ENCODE measurements at regions not wholly inside any gene's neighbourhood (a gene's known extent, or its start where the extent isn't known, plus 50 kb on each side); places are given as distances from the start of the nearest gene placed in this dataset.

GRCh38 chr3:66565301-66565700 lies 64.5 kb upstream of the LRIG1 start:
- no peaks in the 10 kb centered on the region for H3K4me1 ChIP-seq
- BruUV-seq (replicated peaks): no TSS peak
- no peaks in the 10 kb centered on the region for H3K36me3 Mint-ChIP-seq (ENCODE audit: insufficient read depth, unreplicated experiment)
- H3K36me3 ChIP-seq (ENCODE audit: control insufficient read depth, insufficient read depth, low read length): no peaks in the 10 kb centered on the region
- no peak overlapping the region for H3K4me3 ChIP-seq (ENCODE audit: low read depth, low read length)
- POLR2A ChIA-PET: no interaction called here
- peaks cover 5% of the 10 kb centered on the region for H3K9me3 Mint-ChIP-seq (ENCODE audit: unreplicated experiment)
- CTCF ChIA-PET: no interaction called here
- TF ChIP-seq, protein P1, sequence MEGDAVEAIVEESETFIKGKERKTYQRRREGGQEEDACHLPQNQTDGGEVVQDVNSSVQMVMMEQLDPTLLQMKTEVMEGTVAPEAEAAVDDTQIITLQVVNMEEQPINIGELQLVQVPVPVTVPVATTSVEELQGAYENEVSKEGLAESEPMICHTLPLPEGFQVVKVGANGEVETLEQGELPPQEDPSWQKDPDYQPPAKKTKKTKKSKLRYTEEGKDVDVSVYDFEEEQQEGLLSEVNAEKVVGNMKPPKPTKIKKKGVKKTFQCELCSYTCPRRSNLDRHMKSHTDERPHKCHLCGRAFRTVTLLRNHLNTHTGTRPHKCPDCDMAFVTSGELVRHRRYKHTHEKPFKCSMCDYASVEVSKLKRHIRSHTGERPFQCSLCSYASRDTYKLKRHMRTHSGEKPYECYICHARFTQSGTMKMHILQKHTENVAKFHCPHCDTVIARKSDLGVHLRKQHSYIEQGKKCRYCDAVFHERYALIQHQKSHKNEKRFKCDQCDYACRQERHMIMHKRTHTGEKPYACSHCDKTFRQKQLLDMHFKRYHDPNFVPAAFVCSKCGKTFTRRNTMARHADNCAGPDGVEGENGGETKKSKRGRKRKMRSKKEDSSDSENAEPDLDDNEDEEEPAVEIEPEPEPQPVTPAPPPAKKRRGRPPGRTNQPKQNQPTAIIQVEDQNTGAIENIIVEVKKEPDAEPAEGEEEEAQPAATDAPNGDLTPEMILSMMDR (IDR thresholded peaks at IDR 0.05; ENCODE audit: insufficient read depth in 1 of 2, low read depth in 1 of 2, low read length in 1 of 2, severe bottlenecking in 1 of 2, unreplicated experiment in 1 of 2): no peak
- no peaks in the 10 kb centered on the region for H3K27me3 ChIP-seq (replicated peaks; ENCODE audit: control insufficient read depth, insufficient read depth, low read length)
- H3K9me3 ChIP-seq: no peaks in the 10 kb centered on the region; the same call in 1 of the 2 replicates
- no peaks in the 10 kb centered on the region for H3K4me1 Mint-ChIP-seq (ENCODE audit: low read depth, unreplicated experiment)
- no peak for DNase-seq
- no peaks in the 10 kb centered on the region for H3K27me3 Mint-ChIP-seq (ENCODE audit: insufficient read depth, unreplicated experiment)
- H3K4me3 Mint-ChIP-seq (ENCODE audit: unreplicated experiment): no peak overlapping the region
- intact Hi-C loops (cut with micrococcal nuclease; ENCODE audit: unreplicated experiment): no loop called here
- H3K27ac Mint-ChIP-seq (ENCODE audit: unreplicated experiment): no peak overlapping the region

- H3K9me3 ChIP-seq: no peaks in the 10 kb centered on the region
- POLR2A ChIA-PET: no interaction called here
- CTCF ChIA-PET: no interaction called here
Observed at GRCh38 chr3:66567077-66567476, 66.3 kb upstream of the LRIG1 start.

GRCh38 chr3:66572090-66572675 lies 71.4 kb upstream of the LRIG1 start:
- Mint-ChIP-seq H3K4me3 (ENCODE audit: unreplicated experiment) (no peak overlapping the region), H3K9me3 (ENCODE audit: unreplicated experiment) (no peaks in the 10 kb centered on the region), H3K4me1 (ENCODE audit: low read depth, unreplicated experiment) (no peaks in the 10 kb centered on the region), H3K27ac (ENCODE audit: unreplicated experiment) (no peak overlapping the region), H3K27me3 (ENCODE audit: insufficient read depth, unreplicated experiment) (no peaks in the 10 kb centered on the region), H3K36me3 (ENCODE audit: insufficient read depth, unreplicated experiment) (no peaks in the 10 kb centered on the region)
- no TSS peak for BruUV-seq (replicated peaks)
- no peak for DNase-seq
- POLR2A ChIA-PET: no interaction called here
- no peak overlapping the region for H3K4me3 ChIP-seq (ENCODE audit: low read depth, low read length)
- H3K9me3 ChIP-seq: no peaks in the 10 kb centered on the region
- intact Hi-C loops (cut with micrococcal nuclease; ENCODE audit: unreplicated experiment): no loop called here
- CTCF ChIA-PET: no interaction called here
- H3K36me3 ChIP-seq (ENCODE audit: control insufficient read depth, insufficient read depth, low read length): no peaks in the 10 kb centered on the region
- no peaks in the 10 kb centered on the region for H3K27me3 ChIP-seq (replicated peaks; ENCODE audit: control insufficient read depth, insufficient read depth, low read length)
- H3K4me1 ChIP-seq: no peaks in the 10 kb centered on the region; the same call in 1 of the 2 replicates
- TF ChIP-seq, protein P1 (IDR thresholded peaks at IDR 0.05; ENCODE audit: insufficient read depth in 1 of 2, low read depth in 1 of 2, low read length in 1 of 2, severe bottlenecking in 1 of 2, unreplicated experiment in 1 of 2): no peak

More at GRCh38 chr3:66567077-66567476, 66.3 kb upstream of the LRIG1 start:
- Mint-ChIP-seq H3K4me1 (ENCODE audit: low read depth, unreplicated experiment) (no peaks in the 10 kb centered on the region), H3K36me3 (ENCODE audit: insufficient read depth, unreplicated experiment) (no peaks in the 10 kb centered on the region), H3K27ac (ENCODE audit: unreplicated experiment) (no peak overlapping the region), H3K4me3 (ENCODE audit: unreplicated experiment) (no peak overlapping the region), H3K27me3 (ENCODE audit: insufficient read depth, unreplicated experiment) (no peaks in the 10 kb centered on the region), H3K9me3 (ENCODE audit: unreplicated experiment) (no peaks in the 10 kb centered on the region)
- TF ChIP-seq, protein P1 (IDR thresholded peaks at IDR 0.05; ENCODE audit: insufficient read depth in 1 of 2, low read depth in 1 of 2, low read length in 1 of 2, severe bottlenecking in 1 of 2, unreplicated experiment in 1 of 2): no peak
- Histone ChIP-seq H3K4me3 (ENCODE audit: low read depth, low read length) (no peak overlapping the region), H3K27me3 (replicated peaks; ENCODE audit: control insufficient read depth, insufficient read depth, low read length) (no peaks in the 10 kb centered on the region), H3K36me3 (ENCODE audit: control insufficient read depth, insufficient read depth, low read length) (no peaks in the 10 kb centered on the region), H3K4me1 (no peaks in the 10 kb centered on the region)
- intact Hi-C loops (cut with micrococcal nuclease; ENCODE audit: unreplicated experiment): no loop called here
- DNase-seq: no peak
- no TSS peak for BruUV-seq (replicated peaks)
